HG02884 (cell line): ENCODE measurements at regions not wholly inside any gene's neighbourhood (a gene's known extent, or its start where the extent isn't known, plus 50 kb on each side); places are given as distances from the start of the nearest gene placed in this dataset.

ENCODE experiments used
- ATAC-seq: cut with Tn5 transposase; IDR thresholded peaks from one replicate; pipeline ENCODE4 v1.9.1; 2021; ENCODE audit warnings: mild to moderate bottlenecking, moderate library complexity; ENCODE audit not compliant: unreplicated experiment

- ATAC-seq, result no peak
Measured at GRCh38 chr21:35256468-35256988, 207.4 kb upstream of the RUNX1 start.

GRCh38 chr21:35254765-35255138 is 205.7 kb upstream of the RUNX1 start:
- no peak for ATAC-seq

GRCh38 chr21:35254006-35254764 is 205.1 kb upstream of the RUNX1 start:
- no peak for ATAC-seq

GRCh38 chr21:35252831-35253230 is 203.7 kb upstream of the RUNX1 start:
- ATAC-seq, result no peak

- ATAC-seq, result no peak
Measured at GRCh38 chr21:35249636-35250035, 200.5 kb upstream of the RUNX1 start.

DNA sequence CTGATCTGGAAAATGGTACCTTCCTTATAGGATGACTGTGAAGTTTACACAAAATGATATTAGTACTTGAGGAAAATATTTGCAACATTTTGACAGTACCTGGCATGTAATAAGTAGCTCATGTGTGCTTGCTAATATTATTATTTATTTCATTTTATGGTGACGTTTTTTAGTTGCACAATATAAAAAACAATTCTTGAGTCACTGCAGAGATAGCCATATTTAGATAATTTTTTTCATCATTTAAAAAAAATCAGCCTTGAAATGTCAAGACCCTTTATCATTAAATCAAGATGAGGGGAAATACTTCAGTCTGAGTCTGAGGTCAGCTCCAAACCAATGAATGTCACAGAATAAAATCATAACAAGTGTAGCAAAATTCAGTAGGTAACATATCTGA is 196.8 kb upstream of the RUNX1 start:
- ATAC-seq, result no peak

GRCh38 chr21:35244514-35244913 is 195.4 kb upstream of the RUNX1 start:
- no peak for ATAC-seq

DNA sequence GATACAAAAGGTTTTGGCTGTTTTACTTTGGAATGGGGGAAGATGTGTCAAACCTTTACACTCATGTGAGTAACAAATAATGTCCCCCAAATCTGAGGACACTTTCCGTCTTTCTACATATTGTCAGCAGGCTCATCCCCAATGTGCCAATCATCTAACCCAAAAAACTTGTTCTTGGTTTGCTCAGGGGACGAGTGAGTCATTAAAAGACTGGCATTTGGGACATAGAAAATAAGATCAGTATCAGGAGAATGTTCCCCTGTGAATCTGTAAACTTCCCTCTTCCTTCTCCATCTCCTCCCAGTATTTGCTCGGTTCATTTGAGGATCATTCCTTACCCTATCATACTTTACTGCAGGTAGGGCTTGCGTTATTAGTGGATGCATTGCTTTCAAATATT is 194.1 kb upstream of the RUNX1 start:
- no peak for ATAC-seq

GRCh38 chr21:35239811-35240219 is 190.7 kb upstream of the RUNX1 start:
- ATAC-seq, result no peak

DNA sequence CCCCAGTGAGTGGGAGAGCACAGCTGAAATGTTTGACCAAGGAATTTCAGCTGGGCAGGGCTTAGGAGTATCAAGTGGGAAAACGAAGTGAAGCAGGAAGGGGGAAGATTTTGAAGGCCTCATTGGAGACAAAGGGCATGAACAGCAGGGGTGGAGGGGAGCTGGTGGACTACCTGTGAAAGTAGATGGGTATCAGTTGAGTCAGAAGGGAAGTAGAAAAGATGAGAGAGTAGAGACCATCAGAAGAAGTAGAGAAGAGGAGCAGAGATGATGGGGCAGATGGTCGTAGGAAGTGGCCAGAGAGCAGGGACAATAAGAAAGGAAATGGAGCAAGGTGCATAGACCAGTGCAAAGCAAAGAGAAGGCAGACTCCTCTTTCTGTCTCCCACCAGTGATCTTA is 189.0 kb upstream of the RUNX1 start:
- no peak for ATAC-seq

- ATAC-seq, result no peak
Measured at GRCh38 chr21:35237287-35237686, 188.2 kb upstream of the RUNX1 start.

DNA sequence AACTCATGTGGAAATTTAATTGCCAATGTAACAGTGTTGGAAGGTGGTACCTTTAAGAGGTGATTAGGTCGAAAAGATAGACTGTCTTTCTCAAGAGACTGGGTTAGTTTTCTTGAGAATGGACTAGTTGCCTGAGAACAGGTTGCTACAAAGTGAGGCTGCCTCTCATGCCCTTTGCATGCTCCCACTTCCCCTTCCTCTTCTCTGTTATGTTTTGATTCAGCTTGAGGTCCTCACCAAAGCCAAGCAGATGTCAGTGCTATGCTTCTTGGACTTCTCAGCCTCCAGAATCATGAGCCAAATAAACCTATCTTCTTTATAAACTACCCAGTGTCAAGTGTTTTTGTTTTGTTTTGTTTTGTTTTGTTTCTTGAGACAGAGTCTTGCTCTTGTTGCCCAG is 187.0 kb upstream of the RUNX1 start:
- no peak for ATAC-seq

GRCh38 chr21:35234725-35235124 is 185.6 kb upstream of the RUNX1 start:
- ATAC-seq, result no peak

GRCh38 chr21:35233756-35234155 is 184.7 kb upstream of the RUNX1 start:
- no peak for ATAC-seq

DNA sequence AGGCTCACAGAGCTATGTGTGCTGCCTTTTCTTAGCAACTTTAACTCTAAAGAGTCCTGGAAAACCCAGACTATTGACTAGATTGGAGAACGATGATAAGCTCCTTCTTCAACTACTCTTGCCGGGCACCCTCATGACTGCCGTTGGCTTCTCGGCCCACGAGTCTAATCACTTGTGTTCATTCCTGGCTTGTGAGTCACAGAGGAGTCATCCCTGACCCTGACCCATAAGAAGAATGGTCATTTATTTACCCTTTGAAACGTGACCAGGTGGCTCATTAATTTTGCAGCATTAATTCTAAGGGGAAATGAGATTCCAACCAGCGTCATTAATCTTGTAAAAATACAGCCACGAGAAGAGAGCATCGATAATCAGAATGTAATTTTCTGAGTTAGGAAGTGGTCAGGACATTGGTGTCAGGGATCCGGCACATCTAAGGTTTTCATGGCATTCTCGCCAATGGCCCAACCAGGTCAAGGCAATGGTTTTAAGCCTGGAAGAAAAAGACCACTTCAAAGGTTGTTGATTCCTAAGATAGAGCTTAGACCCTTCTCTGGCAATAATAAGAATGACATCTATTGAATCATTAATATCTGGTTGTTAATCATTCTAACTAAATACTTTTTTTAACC is 183.6 kb upstream of the RUNX1 start:
- no peak for ATAC-seq

GRCh38 chr21:35231090-35231489 is 182.0 kb upstream of the RUNX1 start:
- no peak for ATAC-seq

- no peak for ATAC-seq
Measured at GRCh38 chr21:35229290-35229689, 180.2 kb upstream of the RUNX1 start.

DNA sequence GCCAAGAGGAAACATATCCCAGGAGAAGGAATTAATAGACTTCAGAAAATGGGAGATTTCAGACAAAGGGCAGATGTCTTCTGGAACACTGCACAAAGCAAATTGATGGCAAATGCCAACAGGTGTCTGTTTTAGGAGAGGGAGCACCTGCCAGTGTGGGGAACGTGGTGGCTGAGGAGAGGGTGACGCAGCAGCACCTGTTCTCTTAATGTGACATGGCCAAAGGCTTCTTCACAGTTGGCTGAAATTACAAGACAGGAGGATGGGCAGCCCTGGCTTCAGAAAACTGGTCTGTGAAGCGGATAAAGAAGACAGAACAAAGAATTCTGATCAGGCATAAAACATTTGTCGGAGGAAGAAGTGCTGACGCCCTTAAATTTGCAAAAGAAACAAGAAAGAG is 178.7 kb upstream of the RUNX1 start:
- no peak for ATAC-seq

- peak; percentile 75 for ATAC-seq
Measured at GRCh38 chr21:35226968-35227744, 178.1 kb upstream of the RUNX1 start.

DNA sequence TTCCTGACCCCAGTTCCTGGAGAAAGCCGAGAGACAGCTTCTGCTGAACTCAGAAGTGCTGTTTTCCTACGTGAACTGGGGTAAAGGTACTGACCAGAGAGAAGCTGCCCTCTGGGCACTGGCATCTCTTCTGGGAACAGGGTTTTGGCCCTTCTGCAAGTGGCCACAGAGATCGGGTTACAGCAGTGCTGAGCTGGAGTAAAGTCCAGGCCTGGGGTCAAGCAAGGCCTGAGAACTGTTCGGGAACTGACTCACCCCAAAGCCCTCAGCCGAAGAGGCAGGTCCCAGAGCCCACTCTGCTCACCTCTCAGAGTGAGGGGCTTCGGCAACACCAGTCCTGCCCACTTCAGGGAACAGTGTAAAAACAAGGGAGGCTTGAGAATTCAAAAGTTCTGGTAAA is 177.2 kb upstream of the RUNX1 start:
- ATAC-seq, result no peak

DNA sequence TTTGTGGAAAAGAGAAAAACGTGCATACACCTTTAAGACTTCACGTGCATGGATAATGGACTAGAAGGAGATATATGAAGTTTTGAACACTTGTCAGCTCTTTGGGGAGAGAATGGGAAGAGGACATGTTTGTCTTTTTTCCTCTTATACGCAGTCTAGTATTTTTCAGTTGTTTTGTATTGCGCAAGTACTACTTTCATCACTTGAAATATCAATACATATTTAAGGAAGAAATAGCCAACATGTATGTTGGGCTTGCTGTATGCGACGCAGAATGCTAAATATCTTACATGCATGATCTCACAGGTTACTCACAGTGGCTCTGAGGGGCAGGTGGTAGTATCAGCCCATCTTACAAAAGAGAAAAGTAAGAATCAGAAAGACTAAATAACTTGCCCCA is 176.5 kb upstream of the RUNX1 start:
- no peak for ATAC-seq
